ENCODE measurements at regions not wholly inside any gene's neighbourhood (a gene's known extent, or its start where the extent isn't known, plus 50 kb on each side); places are given as distances from the start of the nearest gene placed in this dataset.

DNA sequence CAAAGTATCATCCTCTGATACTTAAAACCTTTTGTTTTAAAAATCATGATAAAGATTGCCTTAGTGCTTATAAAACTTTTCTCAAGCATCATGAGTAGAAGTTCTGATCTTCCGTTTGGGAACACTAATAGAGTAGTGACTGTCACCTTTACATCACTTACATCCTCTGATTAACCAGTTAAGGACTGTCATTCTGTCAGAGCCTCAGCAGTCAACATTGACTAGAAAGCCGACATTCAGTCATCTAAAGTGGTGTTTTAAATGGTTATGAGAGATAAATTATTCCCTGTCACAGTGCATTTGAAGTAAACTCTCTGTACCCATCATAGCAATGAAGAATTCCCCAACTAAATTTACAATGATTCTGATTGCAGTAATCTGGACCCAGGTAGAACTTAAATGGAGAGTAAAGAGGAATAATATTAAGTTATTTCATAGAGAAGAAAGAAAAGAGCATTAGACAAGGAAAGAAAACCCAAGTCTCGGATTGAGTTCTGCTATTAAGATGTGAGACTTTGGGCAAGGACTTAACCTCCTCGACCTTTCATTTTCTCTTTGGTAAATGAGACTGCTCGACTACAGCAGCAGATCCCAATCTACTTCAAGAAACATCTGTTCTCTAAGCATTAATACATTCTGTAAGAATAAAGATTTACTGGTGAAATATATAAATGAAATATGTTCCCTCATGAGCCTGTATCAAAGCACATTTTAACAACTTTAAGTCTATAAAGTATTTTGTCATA, 563.9 kb upstream of the LMO3 start:
- no peaks in the 10 kb centered on the region for H3K27me3 ChIP-seq (ENCODE audit: control insufficient read depth, insufficient read depth, low read length)
- in situ Hi-C loops (cut with HindIII; ENCODE audit: low pct_unique_long_range_greater_than_20kb, low sequenced_read_pairs), result no loop called here
- POLR2A ChIA-PET, result no interaction called here
- intact Hi-C loops (cut with micrococcal nuclease; ENCODE audit: unreplicated experiment), result no loop called here
- TF ChIP-seq TCF7L2 (IDR thresholded peaks at IDR 0.05; ENCODE audit: low read depth, low read length) (no peak), SIN3A (IDR thresholded peaks at IDR 0.05; ENCODE audit: borderline replicate concordance, insufficient read depth, low read depth, low read length) (no peak), POLR2AphosphoS5 (IDR thresholded peaks at IDR 0.05; ENCODE audit: low read depth, low read length) (no peak)
- TF ChIP-seq, protein P1, sequence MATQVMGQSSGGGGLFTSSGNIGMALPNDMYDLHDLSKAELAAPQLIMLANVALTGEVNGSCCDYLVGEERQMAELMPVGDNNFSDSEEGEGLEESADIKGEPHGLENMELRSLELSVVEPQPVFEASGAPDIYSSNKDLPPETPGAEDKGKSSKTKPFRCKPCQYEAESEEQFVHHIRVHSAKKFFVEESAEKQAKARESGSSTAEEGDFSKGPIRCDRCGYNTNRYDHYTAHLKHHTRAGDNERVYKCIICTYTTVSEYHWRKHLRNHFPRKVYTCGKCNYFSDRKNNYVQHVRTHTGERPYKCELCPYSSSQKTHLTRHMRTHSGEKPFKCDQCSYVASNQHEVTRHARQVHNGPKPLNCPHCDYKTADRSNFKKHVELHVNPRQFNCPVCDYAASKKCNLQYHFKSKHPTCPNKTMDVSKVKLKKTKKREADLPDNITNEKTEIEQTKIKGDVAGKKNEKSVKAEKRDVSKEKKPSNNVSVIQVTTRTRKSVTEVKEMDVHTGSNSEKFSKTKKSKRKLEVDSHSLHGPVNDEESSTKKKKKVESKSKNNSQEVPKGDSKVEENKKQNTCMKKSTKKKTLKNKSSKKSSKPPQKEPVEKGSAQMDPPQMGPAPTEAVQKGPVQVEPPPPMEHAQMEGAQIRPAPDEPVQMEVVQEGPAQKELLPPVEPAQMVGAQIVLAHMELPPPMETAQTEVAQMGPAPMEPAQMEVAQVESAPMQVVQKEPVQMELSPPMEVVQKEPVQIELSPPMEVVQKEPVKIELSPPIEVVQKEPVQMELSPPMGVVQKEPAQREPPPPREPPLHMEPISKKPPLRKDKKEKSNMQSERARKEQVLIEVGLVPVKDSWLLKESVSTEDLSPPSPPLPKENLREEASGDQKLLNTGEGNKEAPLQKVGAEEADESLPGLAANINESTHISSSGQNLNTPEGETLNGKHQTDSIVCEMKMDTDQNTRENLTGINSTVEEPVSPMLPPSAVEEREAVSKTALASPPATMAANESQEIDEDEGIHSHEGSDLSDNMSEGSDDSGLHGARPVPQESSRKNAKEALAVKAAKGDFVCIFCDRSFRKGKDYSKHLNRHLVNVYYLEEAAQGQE (IDR thresholded peaks at IDR 0.05; ENCODE audit: insufficient read depth in 1 of 2, low read depth in 2 of 2, low read length in 1 of 2), result no peak
- TF ChIP-seq, protein P2, sequence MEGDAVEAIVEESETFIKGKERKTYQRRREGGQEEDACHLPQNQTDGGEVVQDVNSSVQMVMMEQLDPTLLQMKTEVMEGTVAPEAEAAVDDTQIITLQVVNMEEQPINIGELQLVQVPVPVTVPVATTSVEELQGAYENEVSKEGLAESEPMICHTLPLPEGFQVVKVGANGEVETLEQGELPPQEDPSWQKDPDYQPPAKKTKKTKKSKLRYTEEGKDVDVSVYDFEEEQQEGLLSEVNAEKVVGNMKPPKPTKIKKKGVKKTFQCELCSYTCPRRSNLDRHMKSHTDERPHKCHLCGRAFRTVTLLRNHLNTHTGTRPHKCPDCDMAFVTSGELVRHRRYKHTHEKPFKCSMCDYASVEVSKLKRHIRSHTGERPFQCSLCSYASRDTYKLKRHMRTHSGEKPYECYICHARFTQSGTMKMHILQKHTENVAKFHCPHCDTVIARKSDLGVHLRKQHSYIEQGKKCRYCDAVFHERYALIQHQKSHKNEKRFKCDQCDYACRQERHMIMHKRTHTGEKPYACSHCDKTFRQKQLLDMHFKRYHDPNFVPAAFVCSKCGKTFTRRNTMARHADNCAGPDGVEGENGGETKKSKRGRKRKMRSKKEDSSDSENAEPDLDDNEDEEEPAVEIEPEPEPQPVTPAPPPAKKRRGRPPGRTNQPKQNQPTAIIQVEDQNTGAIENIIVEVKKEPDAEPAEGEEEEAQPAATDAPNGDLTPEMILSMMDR (IDR thresholded peaks at IDR 0.05), result no peak
- H3K4me1 ChIP-seq (ENCODE audit: control insufficient read depth, insufficient read depth, low read length), result no peaks in the 10 kb centered on the region
- H3K27ac ChIP-seq (ENCODE audit: low read length), result no peak overlapping the region
- BruUV-seq (replicated peaks), result no TSS peak
- CTCF ChIA-PET, result no interaction called here
- H3K36me3 ChIP-seq (ENCODE audit: control insufficient read depth, insufficient read depth, low read length), result no peaks in the 10 kb centered on the region
- DNase-seq (ENCODE audit: low read depth, low spot score) (no peak), ATAC-seq (no peak)
- H3K4me3 ChIP-seq (ENCODE audit: low read depth in 2 of 2, low read length in 2 of 2), result no peak overlapping the region
- no peaks in the 10 kb centered on the region for H3K9me3 ChIP-seq (ENCODE audit: control insufficient read depth, insufficient read depth, low read depth, low read length)

DNA sequence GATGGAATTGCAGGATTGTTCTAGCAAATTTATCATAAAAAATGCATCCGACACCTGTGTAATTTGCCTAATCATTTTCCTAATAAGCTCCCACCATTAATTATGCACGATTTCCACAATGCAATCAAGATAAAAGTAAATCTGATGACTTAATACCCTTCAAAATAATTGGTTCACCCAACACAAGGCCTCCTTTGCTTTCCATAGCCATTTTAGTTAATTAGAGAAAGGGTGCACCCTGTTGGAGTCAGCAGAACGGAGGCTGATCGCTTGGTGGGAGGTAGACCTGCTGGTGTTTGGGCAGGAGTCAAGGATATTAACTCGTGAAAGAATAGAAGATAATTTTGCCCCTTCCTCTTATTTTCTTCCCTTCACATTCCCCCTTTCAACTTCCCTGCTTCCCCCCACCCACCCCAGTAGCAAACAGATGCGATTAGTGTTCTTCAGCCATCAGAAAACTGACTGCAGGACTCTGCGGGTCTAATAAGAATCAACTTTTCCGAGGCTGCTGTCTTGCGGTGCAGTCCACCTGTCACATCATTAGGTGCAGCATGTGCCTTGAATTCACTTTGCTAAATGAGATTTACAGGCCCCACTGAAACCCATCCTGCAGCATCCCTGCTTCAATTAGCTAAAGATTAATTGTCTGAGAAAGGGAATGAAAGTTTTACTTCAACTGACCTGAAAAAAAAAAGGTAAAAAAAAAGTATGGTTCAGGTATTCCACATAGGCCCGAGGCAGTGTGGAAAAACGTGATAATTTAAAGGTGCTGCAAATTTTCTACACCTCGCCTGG, 553.7 kb upstream of the LMO3 start:
- POLR2A ChIA-PET, result no interaction called here
- intact Hi-C loops (cut with micrococcal nuclease; ENCODE audit: unreplicated experiment), result no loop called here
- in situ Hi-C loops (cut with HindIII; ENCODE audit: low pct_unique_long_range_greater_than_20kb, low sequenced_read_pairs), result no loop called here
- no peaks in the 10 kb centered on the region for H3K36me3 ChIP-seq (ENCODE audit: control insufficient read depth, insufficient read depth, low read length)
- no peak overlapping the region for H3K4me3 ChIP-seq (ENCODE audit: low read depth in 2 of 2, low read length in 2 of 2)
- DNase-seq (ENCODE audit: low read depth, low spot score) (no peak), ATAC-seq (no peak)
- H3K9me3 ChIP-seq (ENCODE audit: control insufficient read depth, insufficient read depth, low read depth, low read length), result no peaks in the 10 kb centered on the region
- H3K27me3 ChIP-seq (ENCODE audit: control insufficient read depth, insufficient read depth, low read length), result no peaks in the 10 kb centered on the region
- BruUV-seq (replicated peaks), result no TSS peak
- CTCF ChIA-PET, result no interaction called here
- no peak overlapping the region for H3K27ac ChIP-seq (ENCODE audit: low read length)
- no peaks in the 10 kb centered on the region for H3K4me1 ChIP-seq (ENCODE audit: control insufficient read depth, insufficient read depth, low read length)
- TF ChIP-seq, protein P1 (IDR thresholded peaks at IDR 0.05; ENCODE audit: insufficient read depth in 1 of 2, low read depth in 2 of 2, low read length in 1 of 2), result no peak
- TF ChIP-seq TCF7L2 (IDR thresholded peaks at IDR 0.05; ENCODE audit: low read depth, low read length), result no peak
- no peak for TF ChIP-seq SIN3A (IDR thresholded peaks at IDR 0.05; ENCODE audit: borderline replicate concordance, insufficient read depth, low read depth, low read length)
- TF ChIP-seq, protein P2 (IDR thresholded peaks at IDR 0.05), result no peak
- no peak for TF ChIP-seq POLR2AphosphoS5 (IDR thresholded peaks at IDR 0.05; ENCODE audit: low read depth, low read length)

Data from Panc1 (cell line).